ENCODE measurements at regions not wholly inside any gene's neighbourhood (a gene's known extent, or its start where the extent isn't known, plus 50 kb on each side); places are given as distances from the start of the nearest gene placed in this dataset.

GRCh38 chr2:223227338-223227737, 175.3 kb downstream of the KCNE4 start:
- no peak for DNase-seq
- WGBS: 53% methylated on average over 2 of the region's 2 CpGs
- intact Hi-C loops (cut with DNase I): no loop called here

GRCh38 chr2:223228871-223229270, 176.9 kb downstream of the KCNE4 start:
- Histone ChIP-seq H3K4me3 (ENCODE audit: low read length) (no peak overlapping the region), H3K27me3 (ENCODE audit: control insufficient read depth, insufficient read depth) (no peaks in the 10 kb centered on the region), H3K27ac (ENCODE audit: low read length) (no peak overlapping the region), H3K9me3 (ENCODE audit: control insufficient read depth, low read length) (no peaks in the 10 kb centered on the region), H3K4me1 (ENCODE audit: control insufficient read depth, insufficient read depth, low read length) (no peaks in the 10 kb centered on the region)
- intact Hi-C loops (cut with DNase I): no loop called here
- ATAC-seq (no peak), DNase-seq (no peak)

More at GRCh38 chr2:223227338-223227737, 175.3 kb downstream of the KCNE4 start:
- H3K4me1 ChIP-seq (ENCODE audit: control insufficient read depth, insufficient read depth, low read length): no peaks in the 10 kb centered on the region
- ATAC-seq: no peak
- H3K27me3 ChIP-seq (ENCODE audit: control insufficient read depth, insufficient read depth): no peaks in the 10 kb centered on the region
- no peak overlapping the region for H3K4me3 ChIP-seq (ENCODE audit: low read length)
- no peak overlapping the region for H3K27ac ChIP-seq (ENCODE audit: low read length)
- H3K9me3 ChIP-seq (ENCODE audit: control insufficient read depth, low read length): no peaks in the 10 kb centered on the region

GRCh38 chr2:223230352-223230751, 178.4 kb downstream of the KCNE4 start:
- ATAC-seq: no peak
- intact Hi-C loops (cut with DNase I): no loop called here
- no peaks in the 10 kb centered on the region for H3K4me1 ChIP-seq (ENCODE audit: control insufficient read depth, insufficient read depth, low read length)
- no peaks in the 10 kb centered on the region for H3K27me3 ChIP-seq (ENCODE audit: control insufficient read depth, insufficient read depth)
- DNase-seq: no peak
- 90% methylated on average over 2 of the region's 2 CpGs for WGBS
- no peak overlapping the region for H3K27ac ChIP-seq (ENCODE audit: low read length)
- no peak overlapping the region for H3K4me3 ChIP-seq (ENCODE audit: low read length)
- H3K9me3 ChIP-seq (ENCODE audit: control insufficient read depth, low read length): no peaks in the 10 kb centered on the region

- no peaks in the 10 kb centered on the region for H3K27me3 ChIP-seq (ENCODE audit: control insufficient read depth, insufficient read depth)
- ATAC-seq: no peak
- H3K9me3 ChIP-seq (ENCODE audit: control insufficient read depth, low read length): no peaks in the 10 kb centered on the region
- no peaks in the 10 kb centered on the region for H3K4me1 ChIP-seq (ENCODE audit: control insufficient read depth, insufficient read depth, low read length)
- WGBS: 72% methylated on average over 1 of the region's 1 CpG
- H3K4me3 ChIP-seq (ENCODE audit: low read length): no peak overlapping the region
- DNase-seq: no peak
- intact Hi-C loops (cut with DNase I): no loop called here
- H3K27ac ChIP-seq (ENCODE audit: low read length): no peak overlapping the region
These were observed 180.3 kb downstream of the KCNE4 start for GRCh38 chr2:223232285-223232684.

- Histone ChIP-seq H3K27ac (ENCODE audit: low read length) (no peak overlapping the region), H3K4me1 (ENCODE audit: control insufficient read depth, insufficient read depth, low read length) (no peaks in the 10 kb centered on the region), H3K4me3 (ENCODE audit: low read length) (no peak overlapping the region), H3K27me3 (ENCODE audit: control insufficient read depth, insufficient read depth) (no peaks in the 10 kb centered on the region), H3K9me3 (ENCODE audit: control insufficient read depth, low read length) (no peaks in the 10 kb centered on the region)
- intact Hi-C loops (cut with DNase I): no loop called here
- ATAC-seq: no peak
- 60% methylated on average over 2 of the region's 2 CpGs for WGBS
- no peak for DNase-seq
These were observed 180.9 kb downstream of the KCNE4 start for GRCh38 chr2:223232896-223233295.

GRCh38 chr2:223235986-223236385, 184.0 kb downstream of the KCNE4 start:
- Histone ChIP-seq H3K27ac (ENCODE audit: low read length) (no peak overlapping the region), H3K4me3 (ENCODE audit: low read length) (no peak overlapping the region), H3K27me3 (ENCODE audit: control insufficient read depth, insufficient read depth) (no peaks in the 10 kb centered on the region), H3K4me1 (ENCODE audit: control insufficient read depth, insufficient read depth, low read length) (no peaks in the 10 kb centered on the region), H3K9me3 (ENCODE audit: control insufficient read depth, low read length) (no peaks in the 10 kb centered on the region)
- ATAC-seq (no peak), DNase-seq (no peak)
- intact Hi-C loops (cut with DNase I): no loop called here
- WGBS: 63% methylated on average over 2 of the region's 2 CpGs

- 93% methylated on average over 2 of the region's 2 CpGs for WGBS
- Histone ChIP-seq H3K27me3 (ENCODE audit: control insufficient read depth, insufficient read depth) (no peaks in the 10 kb centered on the region), H3K27ac (ENCODE audit: low read length) (no peak overlapping the region), H3K4me3 (ENCODE audit: low read length) (no peak overlapping the region), H3K4me1 (ENCODE audit: control insufficient read depth, insufficient read depth, low read length) (no peaks in the 10 kb centered on the region), H3K9me3 (ENCODE audit: control insufficient read depth, low read length) (no peaks in the 10 kb centered on the region)
- DNase-seq (no peak), ATAC-seq (no peak)
- intact Hi-C loops (cut with DNase I): no loop called here
These were observed 186.3 kb downstream of the KCNE4 start for GRCh38 chr2:223238301-223238700.

- intact Hi-C loops (cut with DNase I): no loop called here
- no peaks in the 10 kb centered on the region for H3K9me3 ChIP-seq (ENCODE audit: control insufficient read depth, low read length)
- H3K27me3 ChIP-seq (ENCODE audit: control insufficient read depth, insufficient read depth): no peaks in the 10 kb centered on the region
- ATAC-seq (no peak), DNase-seq (no peak)
- 73% methylated on average over 3 of the region's 3 CpGs for WGBS
- no peaks in the 10 kb centered on the region for H3K4me1 ChIP-seq (ENCODE audit: control insufficient read depth, insufficient read depth, low read length)
- H3K4me3 ChIP-seq (ENCODE audit: low read length): no peak overlapping the region
- no peak overlapping the region for H3K27ac ChIP-seq (ENCODE audit: low read length)
These were observed 191.2 kb downstream of the KCNE4 start for GRCh38 chr2:223243233-223243632.

GRCh38 chr2:223247136-223247535, 195.1 kb downstream of the KCNE4 start:
- DNase-seq (no peak), ATAC-seq (no peak)
- Histone ChIP-seq H3K9me3 (ENCODE audit: control insufficient read depth, low read length) (no peaks in the 10 kb centered on the region), H3K27ac (ENCODE audit: low read length) (no peak overlapping the region), H3K27me3 (ENCODE audit: control insufficient read depth, insufficient read depth) (no peaks in the 10 kb centered on the region), H3K4me3 (ENCODE audit: low read length) (no peak overlapping the region), H3K4me1 (ENCODE audit: control insufficient read depth, insufficient read depth, low read length) (no peaks in the 10 kb centered on the region)
- WGBS: 93% methylated on average over 3 of the region's 3 CpGs
- intact Hi-C loops (cut with DNase I): no loop called here

- Histone ChIP-seq H3K4me3 (ENCODE audit: low read length) (no peak overlapping the region), H3K27ac (ENCODE audit: low read length) (no peak overlapping the region), H3K27me3 (ENCODE audit: control insufficient read depth, insufficient read depth) (no peaks in the 10 kb centered on the region), H3K4me1 (ENCODE audit: control insufficient read depth, insufficient read depth, low read length) (no peaks in the 10 kb centered on the region), H3K9me3 (ENCODE audit: control insufficient read depth, low read length) (no peaks in the 10 kb centered on the region)
- ATAC-seq (no peak), DNase-seq (no peak)
- intact Hi-C loops (cut with DNase I): no loop called here
- 91% methylated on average over 10 of the region's 10 CpGs for WGBS
These were observed 199.8 kb downstream of the KCNE4 start for GRCh38 chr2:223251656-223252229.

- H3K27me3 ChIP-seq (ENCODE audit: control insufficient read depth, insufficient read depth): no peaks in the 10 kb centered on the region
- H3K4me1 ChIP-seq (ENCODE audit: control insufficient read depth, insufficient read depth, low read length): no peaks in the 10 kb centered on the region
- intact Hi-C loops (cut with DNase I): no loop called here
- no peaks in the 10 kb centered on the region for H3K9me3 ChIP-seq (ENCODE audit: control insufficient read depth, low read length)
- no peak overlapping the region for H3K27ac ChIP-seq (ENCODE audit: low read length)
- 45% methylated on average over 2 of the region's 2 CpGs for WGBS
- ATAC-seq (no peak), DNase-seq (no peak)
- H3K4me3 ChIP-seq (ENCODE audit: low read length): no peak overlapping the region
These were observed 208.7 kb downstream of the KCNE4 start for GRCh38 chr2:223260681-223261080.

- H3K4me3 ChIP-seq (ENCODE audit: low read length): no peak overlapping the region
- no peak overlapping the region for H3K27ac ChIP-seq (ENCODE audit: low read length)
- ATAC-seq (no peak), DNase-seq (no peak)
- H3K4me1 ChIP-seq (ENCODE audit: control insufficient read depth, insufficient read depth, low read length): no peaks in the 10 kb centered on the region
- H3K9me3 ChIP-seq (ENCODE audit: control insufficient read depth, low read length): no peaks in the 10 kb centered on the region
- no peaks in the 10 kb centered on the region for H3K27me3 ChIP-seq (ENCODE audit: control insufficient read depth, insufficient read depth)
- intact Hi-C loops (cut with DNase I): no loop called here
- 59% methylated on average over 6 of the region's 6 CpGs for WGBS
These were observed 211.0 kb downstream of the KCNE4 start for GRCh38 chr2:223262946-223263345.

Data from right cardiac atrium (tissue), 5 donors.